DOHH2 (cell line): ENCODE measurements at regions not wholly inside any gene's neighbourhood (a gene's known extent, or its start where the extent isn't known, plus 50 kb on each side); places are given as distances from the start of the nearest gene placed in this dataset.

Source experiments
- EZH2phosphoT487 ChIP-seq: fragments of 200-600 bp; sonication (generic); IDR thresholded peaks from 2 replicates; pipeline ENCODE4 v1.6.1; 2017; ENCODE audit warnings: borderline replicate concordance, mild to moderate bottlenecking, antibody characterized with exemption, low read length, moderate library complexity, mixed read lengths
- TF ChIP-seq, protein P1 (sequence below): fragments of 200-600 bp; sonication (generic); IDR thresholded peaks from one replicate; pipeline ENCODE4 v1.5.1; 2014; ENCODE audit warnings: antibody characterized with exemption, mild to moderate bottlenecking, low read depth, low read length; ENCODE audit not compliant: poor library complexity, severe bottlenecking

DNA sequence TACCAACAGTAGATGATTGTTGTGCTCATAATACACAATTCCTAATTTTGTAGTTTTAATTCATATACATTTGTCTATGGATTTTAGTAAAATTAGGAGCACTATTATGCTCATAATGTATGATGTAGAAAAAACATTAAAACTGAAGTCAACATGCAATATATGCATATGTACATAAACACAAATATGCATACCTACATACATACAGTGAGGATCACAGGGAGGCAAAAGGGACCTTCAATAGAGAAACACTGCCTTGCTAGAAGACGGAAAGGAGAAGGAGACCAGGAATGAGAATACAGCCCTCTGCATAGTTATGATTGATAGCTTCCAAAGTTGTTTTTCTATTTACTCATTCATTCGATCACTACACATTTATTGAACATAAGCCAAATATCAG, 606.5 kb downstream of the LMO4 start:
- TF ChIP-seq, protein P1, sequence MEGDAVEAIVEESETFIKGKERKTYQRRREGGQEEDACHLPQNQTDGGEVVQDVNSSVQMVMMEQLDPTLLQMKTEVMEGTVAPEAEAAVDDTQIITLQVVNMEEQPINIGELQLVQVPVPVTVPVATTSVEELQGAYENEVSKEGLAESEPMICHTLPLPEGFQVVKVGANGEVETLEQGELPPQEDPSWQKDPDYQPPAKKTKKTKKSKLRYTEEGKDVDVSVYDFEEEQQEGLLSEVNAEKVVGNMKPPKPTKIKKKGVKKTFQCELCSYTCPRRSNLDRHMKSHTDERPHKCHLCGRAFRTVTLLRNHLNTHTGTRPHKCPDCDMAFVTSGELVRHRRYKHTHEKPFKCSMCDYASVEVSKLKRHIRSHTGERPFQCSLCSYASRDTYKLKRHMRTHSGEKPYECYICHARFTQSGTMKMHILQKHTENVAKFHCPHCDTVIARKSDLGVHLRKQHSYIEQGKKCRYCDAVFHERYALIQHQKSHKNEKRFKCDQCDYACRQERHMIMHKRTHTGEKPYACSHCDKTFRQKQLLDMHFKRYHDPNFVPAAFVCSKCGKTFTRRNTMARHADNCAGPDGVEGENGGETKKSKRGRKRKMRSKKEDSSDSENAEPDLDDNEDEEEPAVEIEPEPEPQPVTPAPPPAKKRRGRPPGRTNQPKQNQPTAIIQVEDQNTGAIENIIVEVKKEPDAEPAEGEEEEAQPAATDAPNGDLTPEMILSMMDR: no peak
- TF ChIP-seq EZH2phosphoT487: no peak
